AG10803 (cell line): ENCODE measurements at regions not wholly inside any gene's neighbourhood (a gene's known extent, or its start where the extent isn't known, plus 50 kb on each side); places are given as distances from the start of the nearest gene placed in this dataset.
"Not testable (repeated sequence)": the region's sequence is repeated elsewhere in the genome, so short reads cannot be mapped to it uniquely, and the experiment has no call there.

Experiments
- DNase-seq: peaks from one replicate; pipeline ENCODE4 v3.0.0; 2010; ENCODE audit warnings: low read depth
- H3K4me3 ChIP-seq: 2 replicates; pipeline ENCODE4 v1.5.1; 2011; ENCODE audit warnings: mild to moderate bottlenecking, low read length, control low read depth
- CTCF ChIP-seq: conservative IDR thresholded peaks from 2 replicates; pipeline ENCODE4 v1.5.1; 2011; ENCODE audit warnings: mild to moderate bottlenecking, low read length, control low read depth, inconsistent platforms

- TF ChIP-seq CTCF, result no peak
- no peak for DNase-seq
- no peak overlapping the region for H3K4me3 ChIP-seq
Measured at GRCh38 chr6:80503660-80504059, 397.2 kb downstream of the BCKDHB start.

GRCh38 chr6:80502871-80503270 lies 396.4 kb downstream of the BCKDHB start:
- TF ChIP-seq CTCF, result no peak
- H3K4me3 ChIP-seq, result no peak overlapping the region
- peak; percentile 56 for DNase-seq

- DNase-seq, result no peak
- H3K4me3 ChIP-seq, result no peak overlapping the region
- TF ChIP-seq CTCF, result no peak
Measured at GRCh38 chr6:80501636-80502035, 395.2 kb downstream of the BCKDHB start.

- H3K4me3 ChIP-seq, DNase-seq: not testable (repeated sequence)
Measured at GRCh38 chr6:80497696-80498486, 391.4 kb downstream of the BCKDHB start.

- H3K4me3 ChIP-seq, result no peak overlapping the region
- no peak for TF ChIP-seq CTCF
- no peak for DNase-seq
Measured at GRCh38 chr6:80489911-80490635, 383.6 kb downstream of the BCKDHB start.

GRCh38 chr6:80488190-80488589 lies 381.7 kb downstream of the BCKDHB start:
- no peak overlapping the region for H3K4me3 ChIP-seq
- no peak for DNase-seq
- TF ChIP-seq CTCF, result no peak

GRCh38 chr6:80485494-80485893 lies 379.0 kb downstream of the BCKDHB start:
- not testable (repeated sequence) for DNase-seq, H3K4me3 ChIP-seq

- DNase-seq, result no peak
- no peak for TF ChIP-seq CTCF
Measured at GRCh38 chr6:80482056-80482455, 375.6 kb downstream of the BCKDHB start.

More at GRCh38 chr6:80482056-80482455, 375.6 kb downstream of the BCKDHB start:
- no peak overlapping the region for H3K4me3 ChIP-seq
